GM23338 (cell line): ENCODE measurements at regions not wholly inside any gene's neighbourhood (a gene's known extent, or its start where the extent isn't known, plus 50 kb on each side); places are given as distances from the start of the nearest gene placed in this dataset.

Source experiments
- CREB1 ChIP-seq: fragments of 250-450 bp; sonication (Bioruptor Pico); IDR thresholded peaks from 2 replicates; pipeline ENCODE4 v1.5.0; 2020; ENCODE audit warnings: low read depth, mild to moderate bottlenecking, moderate library complexity
- CTCF ChIP-seq, 2 experiments: fragments of 200-600 bp in 1 of 2; sonication (generic) in 1 of 2; conservative IDR thresholded peaks; 2 replicates each; pipeline versions ENCODE4 v1.5.1 to v1.6.1; 2016 to 2017; ENCODE audit warnings: antibody characterized with exemption in 2 of 2, low read depth in 2 of 2, mild to moderate bottlenecking in 2 of 2, moderate library complexity in 1 of 2
- EZH2 ChIP-seq: fragments of 200-600 bp; sonication (generic); IDR thresholded peaks from one replicate; pipeline ENCODE4 v1.8.0; 2017; ENCODE audit warnings: antibody characterized with exemption, mild to moderate bottlenecking, low read depth; ENCODE audit not compliant: unreplicated experiment
- EZH2phosphoT487 ChIP-seq: fragments of 200-600 bp; sonication (generic); IDR thresholded peaks from one replicate; pipeline ENCODE4 v1.8.1; 2018; ENCODE audit warnings: antibody characterized with exemption; ENCODE audit not compliant: unreplicated experiment
- JUNB ChIP-seq: IDR thresholded peaks from one replicate; pipeline ENCODE4 v1.6.1; 2016; ENCODE audit warnings: antibody characterized with exemption; ENCODE audit not compliant: unreplicated experiment
- POLR2AphosphoS5 ChIP-seq: IDR thresholded peaks from 2 replicates; pipeline ENCODE4 v1.6.1; 2016; ENCODE audit warnings: antibody characterized with exemption, low read depth
- STAT1 ChIP-seq: IDR thresholded peaks from one replicate; pipeline ENCODE4 v1.6.1; 2016; ENCODE audit warnings: antibody characterized with exemption; ENCODE audit not compliant: unreplicated experiment
- TF ChIP-seq, protein P1 (sequence below): IDR thresholded peaks from one replicate; pipeline ENCODE4 v1.6.1; 2018; ENCODE audit warnings: antibody characterized with exemption; ENCODE audit not compliant: unreplicated experiment
- TF ChIP-seq, protein P2 (sequence below): fragments of 250-450 bp; sonication (Bioruptor Pico); IDR thresholded peaks from 2 replicates; pipeline ENCODE4 v1.5.0; 2020; ENCODE audit warnings: mild to moderate bottlenecking, moderate library complexity
- TF ChIP-seq, protein P3 (sequence below): IDR thresholded peaks from 2 replicates; pipeline ENCODE4 v1.6.1; 2016; ENCODE audit warnings: antibody characterized with exemption

GRCh38 chr4:18675586-18676525 is 654.3 kb upstream of the LCORL start:
- TF ChIP-seq, protein P1, sequence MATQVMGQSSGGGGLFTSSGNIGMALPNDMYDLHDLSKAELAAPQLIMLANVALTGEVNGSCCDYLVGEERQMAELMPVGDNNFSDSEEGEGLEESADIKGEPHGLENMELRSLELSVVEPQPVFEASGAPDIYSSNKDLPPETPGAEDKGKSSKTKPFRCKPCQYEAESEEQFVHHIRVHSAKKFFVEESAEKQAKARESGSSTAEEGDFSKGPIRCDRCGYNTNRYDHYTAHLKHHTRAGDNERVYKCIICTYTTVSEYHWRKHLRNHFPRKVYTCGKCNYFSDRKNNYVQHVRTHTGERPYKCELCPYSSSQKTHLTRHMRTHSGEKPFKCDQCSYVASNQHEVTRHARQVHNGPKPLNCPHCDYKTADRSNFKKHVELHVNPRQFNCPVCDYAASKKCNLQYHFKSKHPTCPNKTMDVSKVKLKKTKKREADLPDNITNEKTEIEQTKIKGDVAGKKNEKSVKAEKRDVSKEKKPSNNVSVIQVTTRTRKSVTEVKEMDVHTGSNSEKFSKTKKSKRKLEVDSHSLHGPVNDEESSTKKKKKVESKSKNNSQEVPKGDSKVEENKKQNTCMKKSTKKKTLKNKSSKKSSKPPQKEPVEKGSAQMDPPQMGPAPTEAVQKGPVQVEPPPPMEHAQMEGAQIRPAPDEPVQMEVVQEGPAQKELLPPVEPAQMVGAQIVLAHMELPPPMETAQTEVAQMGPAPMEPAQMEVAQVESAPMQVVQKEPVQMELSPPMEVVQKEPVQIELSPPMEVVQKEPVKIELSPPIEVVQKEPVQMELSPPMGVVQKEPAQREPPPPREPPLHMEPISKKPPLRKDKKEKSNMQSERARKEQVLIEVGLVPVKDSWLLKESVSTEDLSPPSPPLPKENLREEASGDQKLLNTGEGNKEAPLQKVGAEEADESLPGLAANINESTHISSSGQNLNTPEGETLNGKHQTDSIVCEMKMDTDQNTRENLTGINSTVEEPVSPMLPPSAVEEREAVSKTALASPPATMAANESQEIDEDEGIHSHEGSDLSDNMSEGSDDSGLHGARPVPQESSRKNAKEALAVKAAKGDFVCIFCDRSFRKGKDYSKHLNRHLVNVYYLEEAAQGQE, result no peak
- TF ChIP-seq EZH2phosphoT487 (no peak), CTCF (conservative IDR thresholded peaks at IDR 0.05; ENCODE audit: low read depth in 2 of 2) (no peak), EZH2 (no peak), POLR2AphosphoS5 (no peak), STAT1 (no peak), CREB1 (CRISPR knock-in tag) (no peak), JUNB (no peak)
- TF ChIP-seq, protein P2, sequence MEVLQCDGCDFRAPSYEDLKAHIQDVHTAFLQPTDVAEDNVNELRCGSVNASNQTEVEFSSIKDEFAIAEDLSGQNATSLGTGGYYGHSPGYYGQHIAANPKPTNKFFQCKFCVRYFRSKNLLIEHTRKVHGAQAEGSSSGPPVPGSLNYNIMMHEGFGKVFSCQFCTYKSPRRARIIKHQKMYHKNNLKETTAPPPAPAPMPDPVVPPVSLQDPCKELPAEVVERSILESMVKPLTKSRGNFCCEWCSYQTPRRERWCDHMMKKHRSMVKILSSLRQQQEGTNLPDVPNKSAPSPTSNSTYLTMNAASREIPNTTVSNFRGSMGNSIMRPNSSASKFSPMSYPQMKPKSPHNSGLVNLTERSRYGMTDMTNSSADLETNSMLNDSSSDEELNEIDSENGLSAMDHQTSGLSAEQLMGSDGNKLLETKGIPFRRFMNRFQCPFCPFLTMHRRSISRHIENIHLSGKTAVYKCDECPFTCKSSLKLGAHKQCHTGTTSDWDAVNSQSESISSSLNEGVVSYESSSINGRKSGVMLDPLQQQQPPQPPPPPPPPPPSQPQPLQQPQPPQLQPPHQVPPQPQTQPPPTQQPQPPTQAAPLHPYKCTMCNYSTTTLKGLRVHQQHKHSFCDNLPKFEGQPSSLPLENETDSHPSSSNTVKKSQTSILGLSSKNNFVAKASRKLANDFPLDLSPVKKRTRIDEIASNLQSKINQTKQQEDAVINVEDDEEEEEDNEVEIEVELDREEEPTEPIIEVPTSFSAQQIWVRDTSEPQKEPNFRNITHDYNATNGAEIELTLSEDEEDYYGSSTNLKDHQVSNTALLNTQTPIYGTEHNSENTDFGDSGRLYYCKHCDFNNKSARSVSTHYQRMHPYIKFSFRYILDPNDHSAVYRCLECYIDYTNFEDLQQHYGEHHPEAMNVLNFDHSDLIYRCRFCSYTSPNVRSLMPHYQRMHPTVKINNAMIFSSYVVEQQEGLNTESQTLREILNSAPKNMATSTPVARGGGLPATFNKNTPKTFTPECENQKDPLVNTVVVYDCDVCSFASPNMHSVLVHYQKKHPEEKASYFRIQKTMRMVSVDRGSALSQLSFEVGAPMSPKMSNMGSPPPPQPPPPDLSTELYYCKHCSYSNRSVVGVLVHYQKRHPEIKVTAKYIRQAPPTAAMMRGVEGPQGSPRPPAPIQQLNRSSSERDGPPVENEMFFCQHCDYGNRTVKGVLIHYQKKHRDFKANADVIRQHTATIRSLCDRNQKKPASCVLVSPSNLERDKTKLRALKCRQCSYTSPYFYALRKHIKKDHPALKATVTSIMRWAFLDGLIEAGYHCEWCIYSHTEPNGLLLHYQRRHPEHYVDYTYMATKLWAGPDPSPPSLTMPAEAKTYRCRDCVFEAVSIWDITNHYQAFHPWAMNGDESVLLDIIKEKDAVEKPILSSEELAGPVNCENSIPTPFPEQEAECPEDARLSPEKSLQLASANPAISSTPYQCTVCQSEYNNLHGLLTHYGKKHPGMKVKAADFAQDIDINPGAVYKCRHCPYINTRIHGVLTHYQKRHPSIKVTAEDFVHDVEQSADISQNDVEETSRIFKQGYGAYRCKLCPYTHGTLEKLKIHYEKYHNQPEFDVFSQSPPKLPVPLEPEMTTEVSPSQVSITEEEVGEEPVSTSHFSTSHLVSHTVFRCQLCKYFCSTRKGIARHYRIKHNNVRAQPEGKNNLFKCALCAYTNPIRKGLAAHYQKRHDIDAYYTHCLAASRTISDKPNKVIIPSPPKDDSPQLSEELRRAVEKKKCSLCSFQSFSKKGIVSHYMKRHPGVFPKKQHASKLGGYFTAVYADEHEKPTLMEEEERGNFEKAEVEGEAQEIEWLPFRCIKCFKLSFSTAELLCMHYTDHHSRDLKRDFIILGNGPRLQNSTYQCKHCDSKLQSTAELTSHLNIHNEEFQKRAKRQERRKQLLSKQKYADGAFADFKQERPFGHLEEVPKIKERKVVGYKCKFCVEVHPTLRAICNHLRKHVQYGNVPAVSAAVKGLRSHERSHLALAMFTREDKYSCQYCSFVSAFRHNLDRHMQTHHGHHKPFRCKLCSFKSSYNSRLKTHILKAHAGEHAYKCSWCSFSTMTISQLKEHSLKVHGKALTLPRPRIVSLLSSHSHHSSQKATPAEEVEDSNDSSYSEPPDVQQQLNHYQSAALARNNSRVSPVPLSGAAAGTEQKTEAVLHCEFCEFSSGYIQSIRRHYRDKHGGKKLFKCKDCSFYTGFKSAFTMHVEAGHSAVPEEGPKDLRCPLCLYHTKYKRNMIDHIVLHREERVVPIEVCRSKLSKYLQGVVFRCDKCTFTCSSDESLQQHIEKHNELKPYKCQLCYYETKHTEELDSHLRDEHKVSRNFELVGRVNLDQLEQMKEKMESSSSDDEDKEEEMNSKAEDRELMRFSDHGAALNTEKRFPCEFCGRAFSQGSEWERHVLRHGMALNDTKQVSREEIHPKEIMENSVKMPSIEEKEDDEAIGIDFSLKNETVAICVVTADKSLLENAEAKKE (CRISPR knock-in tag), result no peak
- TF ChIP-seq, protein P3, sequence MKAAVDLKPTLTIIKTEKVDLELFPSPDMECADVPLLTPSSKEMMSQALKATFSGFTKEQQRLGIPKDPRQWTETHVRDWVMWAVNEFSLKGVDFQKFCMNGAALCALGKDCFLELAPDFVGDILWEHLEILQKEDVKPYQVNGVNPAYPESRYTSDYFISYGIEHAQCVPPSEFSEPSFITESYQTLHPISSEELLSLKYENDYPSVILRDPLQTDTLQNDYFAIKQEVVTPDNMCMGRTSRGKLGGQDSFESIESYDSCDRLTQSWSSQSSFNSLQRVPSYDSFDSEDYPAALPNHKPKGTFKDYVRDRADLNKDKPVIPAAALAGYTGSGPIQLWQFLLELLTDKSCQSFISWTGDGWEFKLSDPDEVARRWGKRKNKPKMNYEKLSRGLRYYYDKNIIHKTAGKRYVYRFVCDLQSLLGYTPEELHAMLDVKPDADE, result no peak
